ENCODE measurements at regions not wholly inside any gene's neighbourhood (a gene's known extent, or its start where the extent isn't known, plus 50 kb on each side); places are given as distances from the start of the nearest gene placed in this dataset.

- DNase-seq = no peak
Measured at GRCh38 chr6:164286011-164286410, 871.5 kb downstream of the QKI start.

GRCh38 chr6:164283574-164283973, 869.1 kb downstream of the QKI start:
- DNase-seq = no peak

- no peak for DNase-seq
Measured at GRCh38 chr6:164276211-164276610, 861.7 kb downstream of the QKI start.

- DNase-seq = no peak
Measured at GRCh38 chr6:164275773-164276172, 861.3 kb downstream of the QKI start.

- no peak for DNase-seq
Measured at GRCh38 chr6:164274493-164274892, 860.0 kb downstream of the QKI start.

GRCh38 chr6:164273491-164273890, 859.0 kb downstream of the QKI start:
- DNase-seq = no peak

GRCh38 chr6:164266851-164267250, 852.3 kb downstream of the QKI start:
- no peak for DNase-seq

- DNase-seq = no peak
Measured at GRCh38 chr6:164262348-164262747, 847.8 kb downstream of the QKI start.

- DNase-seq = no peak
Measured at GRCh38 chr6:164258421-164258820, 843.9 kb downstream of the QKI start.

- no peak for DNase-seq
Measured at GRCh38 chr6:164252948-164253347, 838.4 kb downstream of the QKI start.

- DNase-seq = no peak
Measured at GRCh38 chr6:164252291-164252690, 837.8 kb downstream of the QKI start.

- no peak for DNase-seq
Measured at GRCh38 chr6:164247106-164247505, 832.6 kb downstream of the QKI start.

GRCh38 chr6:164246082-164246481, 831.6 kb downstream of the QKI start:
- DNase-seq = no peak

- DNase-seq = no peak
Measured at GRCh38 chr6:164243949-164244348, 829.4 kb downstream of the QKI start.

- no peak for DNase-seq
Measured at GRCh38 chr6:164243012-164243610, 828.6 kb downstream of the QKI start.

- no peak for DNase-seq
Measured at GRCh38 chr6:164230804-164231203, 816.3 kb downstream of the QKI start.

GRCh38 chr6:164230259-164230658, 815.7 kb downstream of the QKI start:
- DNase-seq = no peak

GRCh38 chr6:164229716-164230115, 815.2 kb downstream of the QKI start:
- DNase-seq = no peak

- no peak for DNase-seq
Measured at GRCh38 chr6:164227952-164228522, 813.5 kb downstream of the QKI start.

GRCh38 chr6:164216839-164217238, 802.3 kb downstream of the QKI start:
- no peak for DNase-seq

- no peak for DNase-seq
Measured at GRCh38 chr6:164216368-164216767, 801.9 kb downstream of the QKI start.

- no peak for DNase-seq
Measured at GRCh38 chr6:164214066-164214465, 799.5 kb downstream of the QKI start.

GRCh38 chr6:164211254-164211653, 796.7 kb downstream of the QKI start:
- no peak for DNase-seq

- DNase-seq = no peak
Measured at GRCh38 chr6:164210783-164211182, 796.3 kb downstream of the QKI start.

- no peak for DNase-seq
Measured at GRCh38 chr6:164210323-164210722, 795.8 kb downstream of the QKI start.
